Natural killer cell treated with Interleukin-12 subunit alpha and Interleukin-12 subunit beta and Interleukin-15 and Interleukin-18, amount 100 ng/mL, for 72 hours (primary cell): ENCODE measurements at regions not wholly inside any gene's neighbourhood (a gene's known extent, or its start where the extent isn't known, plus 50 kb on each side); places are given as distances from the start of the nearest gene placed in this dataset.
A peak's percentile ranks its signal among the peaks of the same experiment; 100 is the strongest.

Experiments used
- ATAC-seq, 2 donors: fragments of 150-1000 bp; cut with Tn5 transposase in 1 of 2; sonication (Bioruptor Pico), chemical (Tn5 transposase) in 1 of 2; 2 replicates each; pipeline ENCODE4 v1.10.0; 2021
- DNase-seq: peaks from one replicate; pipeline ENCODE4 v3.0.0; 2022; ENCODE audit warnings: low spot score
- H3K27ac Mint-ChIP-seq, 2 donors: 1 replicate in 1 of 2; 2 replicates in 1 of 2; pipeline ENCODE4 v1.8.0; 2022; ENCODE audit warnings: mixed read lengths in 2 of 2, mild to moderate bottlenecking in 1 of 2, moderate library complexity in 1 of 2
- H3K27me3 Mint-ChIP-seq, 2 donors: 1 replicate in 1 of 2; 2 replicates in 1 of 2; pipeline ENCODE4 v1.8.0; 2022; ENCODE audit warnings: mixed read lengths in 2 of 2
- H3K36me3 Mint-ChIP-seq: one replicate; pipeline ENCODE4 v1.8.0; 2022; ENCODE audit warnings: mixed read lengths
- H3K4me1 Mint-ChIP-seq, 2 donors: 1 replicate in 1 of 2; 2 replicates in 1 of 2; pipeline ENCODE4 v1.8.0; 2022; ENCODE audit warnings: low read depth in 2 of 2, mixed read lengths in 2 of 2, mild to moderate bottlenecking in 1 of 2
- H3K4me3 Mint-ChIP-seq: one replicate; pipeline ENCODE4 v1.8.0; 2022; ENCODE audit warnings: mixed read lengths
- H3K9me3 Mint-ChIP-seq: 2 replicates; pipeline ENCODE4 v1.8.0; 2022; ENCODE audit warnings: mixed read lengths

- Mint-ChIP-seq H3K4me3 (no peak overlapping the region), H3K27ac (no peak overlapping the region), H3K27me3 (peaks cover 16 to 30% of the 10 kb centered on the region in 2 donors), H3K36me3 (no peaks in the 10 kb centered on the region), H3K9me3 (no peaks in the 10 kb centered on the region), H3K4me1 (peaks cover under 1 to 3% of the 10 kb centered on the region in 2 donors)
- ATAC-seq = no peak
- no peak for DNase-seq
These were observed 89.0 kb upstream of the PKDCC start for GRCh38 chr2:41958775-41959174.

DNA sequence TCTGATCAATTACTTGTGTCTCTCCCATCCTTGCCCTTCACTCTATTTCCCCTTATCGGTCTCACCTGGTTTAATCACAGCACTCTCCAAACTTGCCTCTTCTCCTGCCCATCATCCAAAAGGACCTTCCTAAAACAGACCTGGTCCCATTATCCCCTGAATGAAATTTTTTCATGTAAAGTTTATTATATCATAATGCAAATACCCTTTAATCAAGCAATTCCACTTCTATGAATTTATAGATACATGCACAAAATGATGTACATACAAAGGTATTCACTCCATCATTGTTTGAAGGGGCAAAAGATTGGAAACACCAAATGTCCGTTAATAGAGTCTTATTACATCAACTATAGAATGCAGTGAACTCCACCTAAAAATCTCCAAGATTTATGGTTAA, 88.1 kb upstream of the PKDCC start:
- DNase-seq (no peak), ATAC-seq (no peak)
- Mint-ChIP-seq H3K4me1 (peaks cover 0 to 2% of the 10 kb centered on the region in 2 donors), H3K36me3 (no peaks in the 10 kb centered on the region), H3K9me3 (no peaks in the 10 kb centered on the region), H3K27me3 (peaks cover 13 to 31% of the 10 kb centered on the region in 2 donors), H3K27ac (no peak overlapping the region), H3K4me3 (no peak overlapping the region)

- Mint-ChIP-seq H3K4me1 (peaks cover 5 to 8% of the 10 kb centered on the region in 2 donors), H3K4me3 (no peak overlapping the region), H3K27ac (no peak overlapping the region), H3K36me3 (no peaks in the 10 kb centered on the region), H3K27me3 (peaks cover 20 to 44% of the 10 kb centered on the region in 2 donors), H3K9me3 (no peaks in the 10 kb centered on the region)
- DNase-seq = no peak
- no peak for ATAC-seq
These were observed 84.7 kb upstream of the PKDCC start for GRCh38 chr2:41962922-41963622.

DNA sequence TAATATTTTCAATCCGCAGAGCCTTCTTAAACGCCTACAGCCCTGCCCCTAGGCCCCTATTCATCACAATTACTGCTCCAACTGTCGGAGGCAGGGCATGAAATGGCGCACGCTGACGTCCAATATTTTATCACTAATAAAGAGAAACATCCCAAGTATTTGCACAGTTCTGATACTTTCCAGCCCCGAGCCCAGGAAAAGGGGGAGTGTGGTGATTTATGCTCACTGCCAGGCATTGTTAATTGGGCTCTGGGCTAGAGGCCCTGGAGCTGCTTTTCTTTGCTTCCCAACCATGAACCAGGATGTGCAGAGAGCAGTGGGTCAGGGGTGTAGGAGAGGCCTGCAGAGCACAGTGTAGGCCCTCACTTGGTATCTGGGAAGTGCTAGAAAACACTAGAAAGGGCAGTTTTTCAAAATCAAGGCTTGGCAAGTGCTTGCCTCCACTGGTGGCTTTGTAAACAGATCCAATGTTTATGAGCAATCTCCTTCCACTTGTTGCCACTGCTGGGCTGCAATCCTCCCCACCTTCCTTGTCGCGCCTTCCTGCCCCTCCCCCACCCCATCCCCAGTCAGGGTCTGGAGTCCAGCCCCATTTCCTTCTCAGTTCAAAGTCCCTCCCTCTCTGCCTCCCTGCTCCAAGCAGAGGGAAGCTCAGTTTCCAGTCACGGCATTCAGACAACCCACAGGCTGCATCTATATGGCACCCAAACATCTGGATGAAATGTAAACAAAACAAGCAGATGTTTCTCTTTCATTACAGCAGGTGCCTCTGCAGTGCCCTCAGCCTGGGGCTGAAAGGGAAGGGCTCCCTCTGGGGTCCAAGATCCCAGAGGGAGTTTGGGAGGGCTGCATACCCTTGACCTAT, 83.9 kb upstream of the PKDCC start:
- peaks cover 24 to 52% of the 10 kb centered on the region in 2 donors for H3K27me3 Mint-ChIP-seq
- no peak overlapping the region for H3K27ac Mint-ChIP-seq
- no peaks in the 10 kb centered on the region for H3K9me3 Mint-ChIP-seq
- ATAC-seq (no peak), DNase-seq (no peak)
- peaks cover 5 to 8% of the 10 kb centered on the region in 2 donors for H3K4me1 Mint-ChIP-seq
- no peak overlapping the region for H3K4me3 Mint-ChIP-seq
- H3K36me3 Mint-ChIP-seq = no peaks in the 10 kb centered on the region

- peaks cover 5 to 8% of the 10 kb centered on the region in 2 donors for H3K4me1 Mint-ChIP-seq
- H3K4me3 Mint-ChIP-seq = no peak overlapping the region
- H3K27ac Mint-ChIP-seq = no peak overlapping the region
- ATAC-seq (peak; percentile 25 to 56), DNase-seq (no peak)
- no peaks in the 10 kb centered on the region for H3K9me3 Mint-ChIP-seq
- no peaks in the 10 kb centered on the region for H3K36me3 Mint-ChIP-seq
- H3K27me3 Mint-ChIP-seq = peaks cover 19 to 41% of the 10 kb centered on the region in 2 donors
These were observed 82.5 kb upstream of the PKDCC start for GRCh38 chr2:41965173-41965908.

DNA sequence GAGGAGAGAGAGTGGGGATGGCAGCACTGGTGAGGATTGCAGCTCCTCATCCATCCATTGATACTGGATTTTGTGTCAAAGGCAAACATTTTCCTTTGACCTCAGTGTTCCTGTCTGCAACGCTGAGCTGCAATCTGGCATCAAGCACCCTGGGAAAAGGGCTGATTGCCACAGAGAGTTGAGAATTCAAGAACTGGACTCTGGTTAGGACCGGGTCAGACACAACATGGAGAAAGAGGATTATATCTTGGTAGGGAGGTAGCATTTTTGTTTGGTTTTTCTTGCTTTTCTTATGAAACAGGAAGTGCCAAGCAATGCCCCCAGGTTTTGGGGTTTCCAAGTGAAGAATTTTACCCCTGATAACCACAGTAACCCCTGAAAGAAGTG, 81.9 kb upstream of the PKDCC start:
- Mint-ChIP-seq H3K27me3 (peaks cover 17 to 35% of the 10 kb centered on the region in 2 donors), H3K4me3 (no peak overlapping the region), H3K36me3 (no peaks in the 10 kb centered on the region), H3K27ac (no peak overlapping the region), H3K4me1 (peaks cover 5 to 8% of the 10 kb centered on the region in 2 donors), H3K9me3 (no peaks in the 10 kb centered on the region)
- ATAC-seq = no peak
- no peak for DNase-seq

DNA sequence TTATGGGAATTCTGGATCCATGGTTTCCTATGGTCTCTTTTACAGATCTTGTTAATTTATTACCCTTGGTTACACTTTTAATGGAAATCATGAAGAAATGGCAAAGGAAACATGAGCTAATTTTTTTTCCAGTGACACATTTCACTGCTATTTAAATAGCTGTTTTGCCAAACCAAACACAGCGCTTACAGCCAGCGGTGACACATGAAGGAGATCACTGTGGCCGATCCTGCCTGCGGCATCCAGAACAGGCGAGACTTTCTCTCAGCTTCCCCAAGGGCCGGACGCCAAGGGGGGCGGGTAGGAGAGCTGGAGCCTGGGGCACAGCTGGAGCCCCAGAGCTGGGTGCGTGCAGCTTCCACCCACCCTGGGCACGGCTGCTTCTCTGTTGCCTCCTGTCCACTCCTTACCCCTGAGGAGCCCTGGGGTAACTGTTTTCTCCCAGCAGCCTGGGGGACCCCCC, 81.4 kb upstream of the PKDCC start:
- no peak for ATAC-seq
- Mint-ChIP-seq H3K4me3 (no peak overlapping the region), H3K36me3 (no peaks in the 10 kb centered on the region), H3K27ac (no peak overlapping the region), H3K27me3 (peaks cover 17 to 35% of the 10 kb centered on the region in 2 donors), H3K4me1 (peaks cover 5 to 8% of the 10 kb centered on the region in 2 donors), H3K9me3 (no peaks in the 10 kb centered on the region)
- DNase-seq = no peak

- no peaks in the 10 kb centered on the region for H3K9me3 Mint-ChIP-seq
- no peak overlapping the region for H3K4me3 Mint-ChIP-seq
- no peaks in the 10 kb centered on the region for H3K36me3 Mint-ChIP-seq
- H3K27me3 Mint-ChIP-seq = peaks cover 17 to 33% of the 10 kb centered on the region in 2 donors
- H3K27ac Mint-ChIP-seq = no peak overlapping the region
- peaks cover 5 to 8% of the 10 kb centered on the region in 2 donors for H3K4me1 Mint-ChIP-seq
- no peak for ATAC-seq
- no peak for DNase-seq
These were observed 80.9 kb upstream of the PKDCC start for GRCh38 chr2:41966920-41967319.

GRCh38 chr2:41967476-41968181, 80.2 kb upstream of the PKDCC start:
- no peak overlapping the region for H3K27ac Mint-ChIP-seq
- H3K9me3 Mint-ChIP-seq = no peaks in the 10 kb centered on the region
- H3K27me3 Mint-ChIP-seq = peaks cover 13 to 31% of the 10 kb centered on the region in 2 donors
- no peak overlapping the region for H3K4me3 Mint-ChIP-seq
- H3K36me3 Mint-ChIP-seq = no peaks in the 10 kb centered on the region
- peaks cover 5 to 8% of the 10 kb centered on the region in 2 donors for H3K4me1 Mint-ChIP-seq
- ATAC-seq = no peak
- DNase-seq = no peak

DNA sequence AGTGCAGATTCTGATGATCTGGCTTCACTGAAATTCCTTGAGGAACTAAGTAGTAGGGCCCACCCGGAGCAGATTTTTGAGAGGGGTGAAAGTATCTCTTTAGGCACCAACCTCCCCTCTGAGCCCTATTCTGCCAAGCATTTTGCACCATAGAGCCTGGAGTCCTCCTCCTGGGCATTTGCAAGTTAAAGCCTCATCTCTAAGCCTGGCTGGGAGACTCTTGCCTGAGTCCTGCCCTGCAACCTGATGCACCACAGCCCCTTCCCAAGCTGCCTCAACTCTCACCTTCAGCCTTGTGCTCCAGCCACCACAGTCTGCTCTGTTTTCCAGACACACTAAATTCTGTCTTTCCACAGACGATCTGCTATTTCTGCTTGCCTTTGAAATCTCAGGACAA, 79.6 kb upstream of the PKDCC start:
- Mint-ChIP-seq H3K27ac (no peak overlapping the region), H3K27me3 (peaks cover 13 to 27% of the 10 kb centered on the region in 2 donors), H3K36me3 (no peaks in the 10 kb centered on the region), H3K9me3 (no peaks in the 10 kb centered on the region), H3K4me1 (peaks cover 5 to 8% of the 10 kb centered on the region in 2 donors), H3K4me3 (no peak overlapping the region)
- ATAC-seq = no peak
- DNase-seq = no peak

DNA sequence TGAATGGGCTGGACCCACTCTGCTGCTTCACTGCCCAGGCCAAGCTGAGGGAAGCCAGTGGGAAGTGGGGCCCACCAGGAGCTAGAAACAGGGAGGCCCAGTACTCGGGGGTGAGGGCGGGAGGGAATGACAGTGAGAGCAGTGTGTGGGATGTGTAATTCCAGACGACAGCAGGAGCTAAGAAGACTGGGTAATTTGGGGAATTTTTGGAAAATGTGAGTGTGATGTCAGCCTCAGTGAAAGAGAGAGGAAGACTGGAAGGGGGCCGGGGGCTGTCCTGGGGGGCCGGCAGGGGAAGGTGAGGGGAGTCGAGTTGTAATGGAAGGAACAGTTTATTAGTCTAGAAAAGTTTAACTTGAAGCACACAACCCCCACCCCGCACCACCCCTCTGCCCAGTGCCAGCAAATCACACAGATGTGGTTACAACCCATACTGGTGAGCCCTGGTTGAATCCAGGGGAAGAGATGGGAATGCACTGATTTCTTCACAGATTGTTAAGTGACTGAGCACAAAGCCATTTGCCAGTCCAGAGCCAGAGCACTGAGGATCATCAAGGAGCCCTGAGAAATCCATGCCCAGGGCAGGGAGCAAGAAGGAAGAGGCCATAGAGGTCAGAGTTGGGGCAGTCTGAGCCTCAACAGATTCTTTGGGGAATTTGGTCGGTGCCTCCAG, 76.7 kb upstream of the PKDCC start:
- Mint-ChIP-seq H3K27me3 (peaks cover 3 to 13% of the 10 kb centered on the region in 2 donors), H3K27ac (no peak overlapping the region), H3K4me1 (no peaks in the 10 kb centered on the region)

GRCh38 chr2:41972179-41972578, 75.6 kb upstream of the PKDCC start:
- no peaks in the 10 kb centered on the region for H3K36me3 Mint-ChIP-seq
- DNase-seq = no peak
- peaks cover 3 to 13% of the 10 kb centered on the region in 2 donors for H3K27me3 Mint-ChIP-seq
- no peak overlapping the region for H3K4me3 Mint-ChIP-seq
- no peaks in the 10 kb centered on the region for H3K4me1 Mint-ChIP-seq
- no peak overlapping the region for H3K27ac Mint-ChIP-seq
- no peaks in the 10 kb centered on the region for H3K9me3 Mint-ChIP-seq
- ATAC-seq = no peak

More for the DNA sequence above, 76.7 kb upstream of the PKDCC start:
- H3K36me3 Mint-ChIP-seq = no peaks in the 10 kb centered on the region
- ATAC-seq (no peak), DNase-seq (no peak)
- H3K9me3 Mint-ChIP-seq = no peaks in the 10 kb centered on the region
- H3K4me3 Mint-ChIP-seq = no peak overlapping the region

- Mint-ChIP-seq H3K4me1 (no peaks in the 10 kb centered on the region), H3K36me3 (no peaks in the 10 kb centered on the region), H3K9me3 (peaks cover 1% of the 10 kb centered on the region), H3K27ac (no peak overlapping the region), H3K4me3 (no peak overlapping the region), H3K27me3 (peaks cover 3 to 13% of the 10 kb centered on the region in 2 donors)
- DNase-seq (no peak), ATAC-seq (no peak)
These were observed 75.0 kb upstream of the PKDCC start for GRCh38 chr2:41972819-41973218.
